Upper lobe of left lung (tissue), 6 donors: ENCODE measurements at regions not wholly inside any gene's neighbourhood (a gene's known extent, or its start where the extent isn't known, plus 50 kb on each side); places are given as distances from the start of the nearest gene placed in this dataset.

Experiments
- ATAC-seq, 2 donors: fragments of 200-7000 bp; cut with Tn5 transposase; one replicate each; pipeline ENCODE4 v1.9.1; 2022; ENCODE audit warnings: mild to moderate bottlenecking in 2 of 2, moderate library complexity in 2 of 2; ENCODE audit not compliant: low FRiP score in 2 of 2
- DNase-seq, 2 donors: peaks; one replicate each; pipeline ENCODE4 v3.0.0-alpha.2; 2019 to 2020
- H3K27ac ChIP-seq, 4 donors: fragments of 200-600 bp; sonication (generic); one replicate each; pipeline ENCODE4 v1.5.1; 2016 to 2019
- H3K27me3 ChIP-seq, 4 donors: fragments of 200-600 bp; sonication (generic); one replicate each; pipeline ENCODE4 v1.5.1; 2017 to 2019
- H3K36me3 ChIP-seq, 4 donors: fragments of 200-600 bp; sonication (generic); one replicate each; pipeline ENCODE4 v1.5.1; 2016 to 2019
- H3K4me1 ChIP-seq, 4 donors: fragments of 200-600 bp; sonication (generic); one replicate each; pipeline ENCODE4 v1.5.1; 2018 to 2019
- H3K4me3 ChIP-seq, 4 donors: fragments of 200-600 bp; sonication (generic); one replicate each; pipeline ENCODE4 v1.5.1; 2017 to 2019; ENCODE audit warnings: mild to moderate bottlenecking in 2 of 4, moderate library complexity in 1 of 4
- H3K9me3 ChIP-seq, 4 donors: fragments of 200-600 bp; sonication (generic); one replicate each; pipeline ENCODE4 v1.5.1; 2018 to 2019
- EP300 ChIP-seq, 4 donors: sonication (generic); formaldehyde crosslinking; IDR thresholded peaks; one replicate each; pipeline ENCODE4 v1.5.1; 2017; ENCODE audit warnings: antibody characterized with exemption in 4 of 4, control low read depth in 2 of 4
- POLR2A ChIP-seq, 4 donors: fragments of 450-650 bp; IDR thresholded peaks; one replicate each; pipeline ENCODE4 v1.5.1; 2016 to 2017; ENCODE audit warnings: antibody characterized with exemption in 4 of 4, mild to moderate bottlenecking in 2 of 4
- POLR2AphosphoS5 ChIP-seq, 2 donors: sonication (generic); formaldehyde crosslinking; IDR thresholded peaks; one replicate each; pipeline ENCODE4 v1.5.1; 2017; ENCODE audit warnings: antibody characterized with exemption in 2 of 2
- WGBS, 2 donors: methylation state at CpG; one replicate each; pipeline ENCODE4 v1.1.5; 2017 to 2018; 5-methylcytosine and 5-hydroxymethylcytosine counted together
- TF ChIP-seq, protein P1 (sequence below), 6 experiments: fragments of 450-650 bp in 4 of 6; fragments of 200-600 bp in 2 of 6; sonication (generic) in 2 of 6; IDR thresholded peaks; one replicate each; pipeline ENCODE4 v1.5.1; 2016 to 2019; ENCODE audit warnings: antibody characterized with exemption in 6 of 6
- donor health status: DM: no; HTN: no; CAD: no; lungs with moderate emphysema.
- donor health status: DM: no; HTN: yes; CAD: no; lungs with severe emphysema.

DNA sequence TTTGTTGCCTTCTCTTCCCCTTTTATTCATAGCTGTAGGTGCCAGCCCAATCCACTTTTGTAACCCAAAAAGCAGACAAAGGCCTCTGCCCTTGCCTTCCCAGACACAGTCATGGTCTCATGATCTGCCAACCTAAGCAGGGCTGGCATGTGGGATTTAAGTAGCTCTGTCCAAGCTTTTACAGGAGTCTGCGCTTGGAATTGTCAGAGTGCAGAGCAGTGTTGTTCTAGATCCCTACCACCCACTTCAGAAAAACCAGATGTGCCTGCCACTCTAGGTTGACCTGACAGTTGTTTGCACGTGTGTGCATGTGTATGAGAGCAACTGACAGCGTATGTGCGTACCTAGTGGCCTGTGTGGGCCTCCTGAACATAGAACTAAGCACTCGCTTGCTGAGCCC is 87.8 kb upstream of the SPRY4 start:
- no peak overlapping the region for H3K27ac ChIP-seq
- DNase-seq, result no peak
- no peaks in the 10 kb centered on the region for H3K36me3 ChIP-seq
- 96 to 100% methylated on average over 2 to 5 of the region's 5 CpGs for WGBS, 2 donors
- no peaks in the 10 kb centered on the region for H3K9me3 ChIP-seq
- no peak for TF ChIP-seq POLR2AphosphoS5 (IDR thresholded peaks at IDR 0.05)
- TF ChIP-seq, protein P1, sequence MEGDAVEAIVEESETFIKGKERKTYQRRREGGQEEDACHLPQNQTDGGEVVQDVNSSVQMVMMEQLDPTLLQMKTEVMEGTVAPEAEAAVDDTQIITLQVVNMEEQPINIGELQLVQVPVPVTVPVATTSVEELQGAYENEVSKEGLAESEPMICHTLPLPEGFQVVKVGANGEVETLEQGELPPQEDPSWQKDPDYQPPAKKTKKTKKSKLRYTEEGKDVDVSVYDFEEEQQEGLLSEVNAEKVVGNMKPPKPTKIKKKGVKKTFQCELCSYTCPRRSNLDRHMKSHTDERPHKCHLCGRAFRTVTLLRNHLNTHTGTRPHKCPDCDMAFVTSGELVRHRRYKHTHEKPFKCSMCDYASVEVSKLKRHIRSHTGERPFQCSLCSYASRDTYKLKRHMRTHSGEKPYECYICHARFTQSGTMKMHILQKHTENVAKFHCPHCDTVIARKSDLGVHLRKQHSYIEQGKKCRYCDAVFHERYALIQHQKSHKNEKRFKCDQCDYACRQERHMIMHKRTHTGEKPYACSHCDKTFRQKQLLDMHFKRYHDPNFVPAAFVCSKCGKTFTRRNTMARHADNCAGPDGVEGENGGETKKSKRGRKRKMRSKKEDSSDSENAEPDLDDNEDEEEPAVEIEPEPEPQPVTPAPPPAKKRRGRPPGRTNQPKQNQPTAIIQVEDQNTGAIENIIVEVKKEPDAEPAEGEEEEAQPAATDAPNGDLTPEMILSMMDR (IDR thresholded peaks at IDR 0.05), result no peak
- TF ChIP-seq EP300 (IDR thresholded peaks at IDR 0.05), result no peak
- H3K27me3 ChIP-seq, result no peaks in the 10 kb centered on the region
- no peak for ATAC-seq
- no peaks in the 10 kb centered on the region for H3K4me1 ChIP-seq
- H3K4me3 ChIP-seq, result no peak overlapping the region

DNA sequence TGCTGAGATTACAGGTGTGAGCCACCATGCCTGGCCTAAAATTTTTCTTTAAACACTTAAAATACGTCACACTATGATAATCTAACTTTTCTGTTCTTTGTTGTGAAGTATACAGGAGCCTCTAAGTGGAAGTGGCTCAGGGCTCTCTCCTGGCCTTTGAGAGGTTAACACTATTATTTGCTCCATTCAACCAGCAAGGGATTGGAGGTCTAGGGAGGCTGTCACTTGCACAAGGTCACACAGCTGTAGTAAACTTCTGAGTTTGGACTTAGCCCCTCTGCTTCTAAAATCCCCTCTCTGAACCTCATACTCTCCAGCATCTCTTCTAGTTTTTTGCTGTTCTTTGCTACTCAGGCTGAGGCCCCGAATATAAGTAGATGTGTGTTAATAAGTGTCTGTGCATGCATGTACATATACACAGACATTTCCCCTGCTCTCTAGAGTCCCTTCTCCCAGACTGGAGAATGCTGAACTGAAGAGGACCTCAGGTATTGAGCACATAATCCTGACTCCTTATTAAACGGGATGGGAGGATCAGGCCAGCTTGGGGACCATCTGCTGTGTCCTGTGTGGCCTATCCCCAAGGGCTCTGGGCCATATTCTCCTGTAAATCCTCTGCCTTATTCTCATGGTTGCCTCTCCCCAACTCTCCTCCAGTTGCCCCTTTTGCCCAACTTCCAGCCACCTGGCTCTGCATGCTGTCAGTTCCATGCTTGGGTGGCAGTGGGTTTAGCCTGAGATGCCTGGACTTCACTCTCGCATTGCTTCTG is 87.0 kb upstream of the SPRY4 start:
- 92 to 94% methylated on average over 4 of the region's 4 CpGs for WGBS, 2 donors
- Histone ChIP-seq H3K4me3 (no peak overlapping the region), H3K27me3 (no peaks in the 10 kb centered on the region), H3K9me3 (no peaks in the 10 kb centered on the region), H3K27ac (no peak overlapping the region), H3K36me3 (no peaks in the 10 kb centered on the region), H3K4me1 (no peaks in the 10 kb centered on the region)
- TF ChIP-seq, protein P1 (IDR thresholded peaks at IDR 0.05), result no peak
- no peak for TF ChIP-seq POLR2A (IDR thresholded peaks at IDR 0.05)
- no peak for TF ChIP-seq POLR2AphosphoS5 (IDR thresholded peaks at IDR 0.05)
- TF ChIP-seq EP300 (IDR thresholded peaks at IDR 0.05), result no peak
- ATAC-seq (no peak), DNase-seq (no peak)

DNA sequence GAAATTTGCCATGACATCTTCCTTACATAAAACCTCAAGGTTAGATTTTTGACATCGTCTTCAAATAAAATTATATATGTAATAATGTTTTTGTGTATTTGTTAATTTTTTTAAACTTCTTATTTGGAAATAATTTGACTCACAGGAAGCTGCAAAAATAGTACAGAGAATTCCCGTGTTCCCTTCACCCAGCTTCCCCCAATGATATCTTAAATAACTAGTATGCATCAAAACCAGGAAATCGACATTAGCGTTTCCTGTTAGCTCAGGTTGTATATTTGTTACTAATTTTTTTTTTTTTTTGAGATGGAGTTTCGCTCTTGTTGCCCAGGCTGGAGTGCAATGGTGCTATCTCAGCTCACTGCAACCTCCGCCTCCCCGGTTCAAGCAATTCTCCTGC is 86.3 kb upstream of the SPRY4 start:
- Histone ChIP-seq H3K27ac (no peak overlapping the region), H3K9me3 (no peaks in the 10 kb centered on the region), H3K4me1 (no peaks in the 10 kb centered on the region), H3K27me3 (no peaks in the 10 kb centered on the region), H3K4me3 (no peak overlapping the region), H3K36me3 (no peaks in the 10 kb centered on the region)
- WGBS, 2 donors, result 84 to 89% methylated on average over 7 of the region's 7 CpGs
- ATAC-seq (no peak), DNase-seq (no peak)
- no peak for TF ChIP-seq POLR2A (IDR thresholded peaks at IDR 0.05)
- TF ChIP-seq POLR2AphosphoS5 (IDR thresholded peaks at IDR 0.05), result no peak
- TF ChIP-seq, protein P1 (IDR thresholded peaks at IDR 0.05), result no peak
- no peak for TF ChIP-seq EP300 (IDR thresholded peaks at IDR 0.05)

- TF ChIP-seq POLR2A (IDR thresholded peaks at IDR 0.05) (peak in 1 of 4 donors; percentile 23), EP300 (IDR thresholded peaks at IDR 0.05) (no peak)
- DNase-seq, result peak in 1 of 2 donors; percentile 24
- no peaks in the 10 kb centered on the region for H3K36me3 ChIP-seq
- WGBS, 2 donors, result 72 to 85% methylated on average over 18 of the region's 19 CpGs
- H3K27me3 ChIP-seq, result no peaks in the 10 kb centered on the region
- peak overlapping the region in 1 of 4 donors; percentile 13 for H3K4me3 ChIP-seq
- peak overlapping the region in 2 of 4 donors; percentile 16 to 34 for H3K27ac ChIP-seq
- ATAC-seq, result no peak
- H3K4me1 ChIP-seq, result peaks cover 0 to 4% (median 1%) of the 10 kb centered on the region in 4 donors
- no peaks in the 10 kb centered on the region for H3K9me3 ChIP-seq
Observed at GRCh38 chr5:142408981-142409481, 84.2 kb upstream of the SPRY4 start.

DNA sequence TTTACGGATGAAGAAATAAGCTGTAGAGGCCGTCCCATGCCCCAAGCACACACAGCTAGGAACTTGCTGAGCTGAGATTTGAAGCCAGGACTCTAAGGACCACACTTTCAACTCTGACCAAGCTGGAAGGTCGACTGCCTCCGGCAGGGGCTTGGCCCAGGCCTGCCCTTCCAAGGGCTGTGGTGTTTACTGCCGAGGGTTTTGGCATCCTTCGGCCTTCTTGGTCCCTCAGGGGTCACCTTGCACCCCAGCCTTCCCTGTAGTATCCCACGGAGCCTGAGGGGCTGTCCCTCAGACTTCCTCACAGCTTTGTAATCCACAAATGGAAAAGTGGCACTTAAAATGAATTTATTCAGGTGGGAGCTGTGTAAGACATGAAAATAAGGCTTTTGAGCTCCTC is 83.7 kb upstream of the SPRY4 start:
- no peaks in the 10 kb centered on the region for H3K36me3 ChIP-seq
- H3K27me3 ChIP-seq, result no peaks in the 10 kb centered on the region
- 81 to 84% methylated on average over 7 of the region's 7 CpGs for WGBS, 2 donors
- peaks cover 0 to 5% (median 1%) of the 10 kb centered on the region in 4 donors for H3K4me1 ChIP-seq
- no peak for TF ChIP-seq EP300 (IDR thresholded peaks at IDR 0.05)
- TF ChIP-seq, protein P1 (IDR thresholded peaks at IDR 0.05), result no peak
- TF ChIP-seq POLR2AphosphoS5 (IDR thresholded peaks at IDR 0.05), result no peak
- no peak for TF ChIP-seq POLR2A (IDR thresholded peaks at IDR 0.05)
- no peaks in the 10 kb centered on the region for H3K9me3 ChIP-seq
- H3K27ac ChIP-seq, result peak overlapping the region in 2 of 4 donors; percentile 16 to 34
- no peak overlapping the region for H3K4me3 ChIP-seq
- no peak for ATAC-seq
- DNase-seq, result peak in 1 of 2 donors; percentile 20
